ENCODE measurements at regions not wholly inside any gene's neighbourhood (a gene's known extent, or its start where the extent isn't known, plus 50 kb on each side); places are given as distances from the start of the nearest gene placed in this dataset.
"Not testable (repeated sequence)": the region's sequence is repeated elsewhere in the genome, so short reads cannot be mapped to it uniquely, and the experiment has no call there.

DNA sequence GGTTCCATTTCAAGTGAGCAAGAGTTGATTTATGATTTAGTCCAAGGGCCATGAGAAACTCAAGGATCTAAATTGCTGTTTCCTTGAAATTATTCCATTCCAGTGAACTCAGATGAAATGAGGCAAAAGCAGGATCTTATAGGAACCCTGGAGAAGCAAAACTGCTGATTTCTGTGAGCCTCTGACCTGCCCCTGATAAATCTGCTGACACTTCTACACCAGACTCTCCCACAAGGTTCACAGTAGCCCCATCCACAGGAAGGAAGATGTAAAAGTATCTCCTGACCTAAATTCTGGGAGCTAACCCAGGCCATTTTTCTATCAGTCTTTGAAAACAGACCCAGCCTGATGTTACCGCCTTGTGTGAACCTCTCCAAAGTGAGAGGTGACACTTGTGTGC, 987.6 kb upstream of the AUTS2 start:
- DNase-seq, result no peak

DNA sequence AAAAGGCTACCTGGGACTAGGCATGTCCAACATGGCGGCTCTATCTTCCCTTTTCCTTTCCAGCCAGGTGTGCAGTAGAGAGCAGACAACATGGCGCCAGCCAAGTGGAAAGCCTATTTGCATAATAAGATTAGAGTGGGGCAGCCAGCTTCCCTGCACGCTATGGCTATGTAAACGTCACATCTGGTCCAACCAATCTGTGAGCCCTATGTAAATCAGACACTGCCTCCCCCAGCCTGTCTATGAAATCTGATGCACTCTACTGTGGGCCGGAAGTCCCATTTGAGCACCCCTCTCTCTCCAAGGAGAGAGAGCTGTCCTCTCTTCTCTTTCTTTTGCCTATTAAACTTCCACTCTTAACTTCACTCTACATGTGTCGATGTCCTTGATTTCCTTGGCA, 984.9 kb upstream of the AUTS2 start:
- no peak for DNase-seq

DNA sequence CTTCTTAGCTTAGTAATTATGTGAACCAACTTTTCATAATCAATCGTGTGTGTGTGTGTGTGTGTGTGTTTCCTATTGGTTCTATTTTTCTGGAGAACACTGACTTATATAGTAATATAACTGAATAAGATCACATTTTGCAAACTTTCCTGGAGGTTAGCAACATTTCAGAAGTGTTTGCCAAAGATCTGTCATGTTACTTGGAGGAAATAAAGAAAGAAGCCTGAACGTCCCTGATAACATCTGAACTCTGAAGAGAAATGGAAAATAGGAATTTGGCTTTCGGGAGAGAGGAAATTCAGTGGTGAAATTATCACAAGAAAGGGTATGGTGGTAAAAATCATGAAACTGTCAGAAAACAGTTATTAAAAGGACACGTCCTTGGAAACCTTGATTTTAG, 984.4 kb upstream of the AUTS2 start:
- DNase-seq, result no peak

DNA sequence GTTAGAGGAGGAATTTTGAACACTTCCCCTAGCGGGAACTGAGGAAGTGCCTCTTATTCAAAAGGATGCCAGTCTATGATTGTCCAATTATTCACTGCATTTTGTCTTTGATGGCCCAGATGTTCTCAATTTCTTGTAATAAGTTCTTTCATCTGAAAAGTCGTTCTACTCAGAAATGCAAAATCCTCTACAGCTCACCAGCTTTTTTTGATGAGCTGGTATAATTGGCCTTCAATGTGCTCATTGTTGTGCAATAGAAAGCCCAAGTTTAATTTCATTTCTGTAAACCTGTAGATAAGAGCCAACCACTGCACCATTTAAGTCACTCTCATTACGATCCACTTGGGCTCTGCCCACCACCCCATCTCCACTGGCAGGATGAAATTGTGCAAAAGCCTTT, 978.7 kb upstream of the AUTS2 start:
- no peak for DNase-seq

DNA sequence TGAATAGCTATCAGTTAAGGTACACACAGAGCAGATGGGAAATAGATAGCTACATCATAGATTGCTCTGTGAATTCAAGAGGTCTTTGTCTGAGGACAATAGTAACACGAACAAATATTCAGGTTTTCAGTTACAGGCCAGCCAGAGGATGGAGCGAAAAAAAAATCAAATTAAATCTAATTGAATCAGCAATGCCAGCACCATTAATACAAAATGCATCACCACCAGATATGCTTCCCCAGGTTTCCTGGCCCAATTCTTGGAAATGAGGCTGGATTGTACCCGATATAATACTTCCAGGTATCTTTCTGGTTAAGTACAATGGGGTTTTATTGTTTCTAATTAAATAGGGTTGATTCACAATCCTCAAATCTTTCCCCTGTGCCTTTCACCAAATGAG, 975.8 kb upstream of the AUTS2 start:
- peak; percentile 49 for DNase-seq

DNA sequence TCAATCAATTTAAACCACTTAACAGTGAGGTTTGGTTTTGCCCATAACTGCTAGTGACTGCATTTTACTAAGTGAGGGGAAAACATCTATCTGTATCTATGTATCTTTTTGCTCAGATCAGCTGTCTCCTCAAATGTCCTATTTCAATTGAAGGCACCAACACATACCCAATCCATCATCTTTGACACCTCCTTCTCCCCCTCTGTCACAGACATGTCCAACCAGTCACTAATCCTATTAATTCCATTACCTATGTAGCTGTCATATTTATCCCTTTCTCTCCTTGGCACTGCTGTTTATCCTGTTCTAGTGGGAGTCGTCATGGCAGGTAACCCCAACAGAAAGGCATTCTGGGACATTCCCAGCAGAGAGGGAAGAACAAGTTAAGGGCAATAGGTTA, 975.2 kb upstream of the AUTS2 start:
- DNase-seq, result no peak

DNA sequence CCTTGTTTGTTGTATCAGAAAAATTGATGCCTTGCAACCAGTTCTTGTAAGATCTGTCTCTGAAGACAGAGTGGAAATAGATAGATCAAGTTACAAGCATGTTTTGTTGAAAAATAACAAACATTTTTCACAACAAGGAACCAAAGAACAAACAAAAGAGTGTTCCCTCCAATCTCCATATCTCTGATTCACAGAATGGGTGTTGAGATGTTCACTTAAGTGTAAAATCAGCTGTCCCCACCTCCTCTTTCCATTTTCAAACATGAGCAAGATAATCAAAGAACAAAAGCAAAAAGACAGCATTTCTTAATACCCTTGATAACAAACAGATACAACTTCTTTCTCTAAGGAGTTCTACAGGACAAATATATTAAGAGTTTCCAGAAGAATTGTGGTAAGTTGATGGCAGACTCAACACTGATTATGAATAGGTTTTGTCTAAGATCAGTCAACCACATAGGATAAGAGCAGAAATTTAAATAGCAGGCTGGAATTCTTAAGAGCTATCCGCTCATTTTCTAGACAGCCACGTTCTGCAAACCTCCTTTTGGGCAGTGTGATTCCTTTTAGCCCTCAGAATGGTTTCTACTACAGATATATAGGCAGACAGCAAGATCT, 970.9 kb upstream of the AUTS2 start:
- DNase-seq, result no peak

DNA sequence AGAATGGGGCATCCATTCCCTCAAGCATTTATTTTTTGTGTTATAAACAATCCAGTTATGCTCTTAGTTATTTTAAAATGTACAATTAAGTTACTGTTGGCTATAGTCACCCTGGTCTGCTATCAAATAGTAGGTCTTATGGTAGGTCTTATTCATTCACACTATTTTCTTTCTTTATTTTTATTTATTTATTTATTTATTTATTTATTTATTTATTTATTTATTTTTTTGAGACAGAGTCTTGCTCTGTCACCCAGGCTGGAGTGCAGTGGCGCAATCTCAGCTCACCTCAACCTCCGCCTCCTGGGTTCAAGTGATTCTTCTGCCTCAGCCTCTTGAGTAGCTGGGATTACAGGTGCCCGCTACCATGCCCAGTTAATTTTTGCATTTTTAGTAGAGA, 967.4 kb upstream of the AUTS2 start:
- not testable (repeated sequence) for DNase-seq

DNA sequence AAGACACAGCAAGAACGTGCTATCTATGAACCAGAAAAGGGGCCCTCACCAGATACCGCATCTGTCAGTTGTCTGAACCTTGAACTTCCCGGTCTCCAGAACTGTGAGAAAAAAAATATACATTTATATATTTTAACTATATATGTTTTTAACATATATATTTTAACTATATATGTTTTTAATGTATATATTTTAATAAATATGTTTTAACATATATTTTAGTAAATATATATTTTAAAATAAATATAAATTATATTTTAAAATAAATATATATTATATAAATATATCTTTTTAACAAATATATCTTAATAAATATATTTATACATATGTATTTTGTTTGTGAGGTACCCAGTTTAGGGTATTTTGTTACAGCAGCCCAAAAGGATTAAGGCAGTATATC, 958.2 kb upstream of the AUTS2 start:
- no peak for DNase-seq

DNA sequence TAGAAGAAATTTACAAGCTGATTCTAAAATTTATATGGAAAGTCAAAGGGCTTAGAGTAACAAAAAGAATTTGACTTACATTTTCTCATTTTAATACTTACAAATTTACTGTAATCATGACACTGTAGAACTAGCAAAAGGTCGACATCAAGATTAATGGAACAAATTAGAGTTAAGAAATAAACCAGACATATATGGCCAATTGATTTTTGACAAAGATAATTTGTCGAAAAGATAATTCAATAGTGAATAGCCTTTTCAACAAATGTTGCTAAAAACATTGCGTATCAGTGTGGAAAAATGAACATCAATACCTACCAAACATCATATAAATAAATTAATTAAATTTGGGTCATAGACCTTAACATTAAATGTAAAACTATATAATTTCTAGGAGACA, 955.5 kb upstream of the AUTS2 start:
- no peak for DNase-seq

DNA sequence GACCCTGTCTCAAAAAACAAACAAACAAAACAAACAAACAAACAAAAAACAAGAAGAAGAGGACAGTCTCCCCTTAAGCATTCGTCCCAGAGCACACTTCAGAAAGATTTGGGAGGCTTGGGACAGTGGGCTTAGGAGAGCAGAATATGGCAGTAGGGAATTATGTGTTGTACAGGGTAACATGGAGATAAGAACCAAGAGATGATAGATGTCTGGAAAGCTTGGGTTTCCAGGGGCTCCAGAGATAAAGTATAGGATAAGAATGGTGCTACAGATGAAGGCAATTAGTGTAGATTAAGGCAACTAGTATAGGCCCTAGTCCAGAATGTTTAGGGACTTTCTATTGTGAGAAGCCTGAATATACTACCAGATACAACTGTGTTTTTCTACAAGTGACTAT, 934.9 kb upstream of the AUTS2 start:
- DNase-seq, result no peak

DNA sequence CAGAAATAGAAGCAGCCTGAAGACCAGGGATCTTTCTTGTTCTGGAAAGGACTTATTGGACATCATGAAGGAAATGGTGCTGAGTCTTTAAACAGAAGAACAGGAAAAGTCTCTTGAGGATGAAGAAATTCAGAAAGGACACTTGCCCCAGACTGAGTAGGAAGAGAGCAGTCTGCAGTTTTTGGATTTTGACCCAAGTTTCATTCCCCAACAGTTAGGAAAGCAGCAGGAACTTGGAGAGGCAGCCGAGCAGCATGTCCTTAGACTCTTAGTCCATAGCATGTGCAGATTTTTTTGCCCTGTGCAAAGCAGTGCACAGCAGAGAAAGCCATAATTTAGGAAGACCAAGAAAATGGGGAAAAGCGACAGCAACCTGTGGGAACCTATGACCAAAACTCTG, 927.2 kb upstream of the AUTS2 start:
- DNase-seq, result no peak

DNA sequence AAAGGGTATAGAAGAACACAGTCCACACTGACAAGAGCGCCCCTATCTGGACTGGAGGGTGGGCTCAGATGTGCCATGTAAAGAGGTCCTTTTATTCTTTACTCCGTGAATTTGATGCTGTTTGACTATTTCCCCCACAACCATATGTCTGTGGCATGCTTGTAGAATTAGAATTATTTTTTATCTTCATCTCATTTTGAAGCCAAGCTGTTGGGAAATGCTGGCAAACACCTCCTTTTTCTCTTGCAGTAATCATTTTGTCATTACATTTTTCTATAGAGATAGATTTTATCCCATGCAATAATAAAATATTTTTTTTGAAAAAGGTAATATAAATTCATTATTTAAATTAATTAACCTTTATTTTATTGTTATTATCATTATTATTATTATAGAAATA, 926.6 kb upstream of the AUTS2 start:
- DNase-seq, result no peak

DNA sequence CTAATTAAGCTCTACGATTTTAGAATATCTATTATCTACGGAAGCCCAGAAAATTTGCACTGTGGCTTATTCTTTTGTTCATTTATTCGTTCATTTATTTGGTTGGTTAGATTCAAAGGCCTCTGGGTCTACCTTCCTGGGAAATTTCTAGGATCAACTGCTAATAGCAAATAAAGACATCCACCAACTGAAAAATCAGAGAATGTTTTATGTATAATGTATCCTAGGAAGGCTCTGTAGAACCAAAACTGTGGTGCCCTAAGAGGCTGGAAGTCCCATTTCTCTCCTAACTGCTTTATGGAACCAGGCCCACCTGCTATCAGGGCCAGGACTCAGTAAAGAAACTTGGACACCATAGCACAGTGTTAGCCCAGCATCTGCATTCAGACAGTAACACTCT, 923.4 kb upstream of the AUTS2 start:
- DNase-seq, result no peak

DNA sequence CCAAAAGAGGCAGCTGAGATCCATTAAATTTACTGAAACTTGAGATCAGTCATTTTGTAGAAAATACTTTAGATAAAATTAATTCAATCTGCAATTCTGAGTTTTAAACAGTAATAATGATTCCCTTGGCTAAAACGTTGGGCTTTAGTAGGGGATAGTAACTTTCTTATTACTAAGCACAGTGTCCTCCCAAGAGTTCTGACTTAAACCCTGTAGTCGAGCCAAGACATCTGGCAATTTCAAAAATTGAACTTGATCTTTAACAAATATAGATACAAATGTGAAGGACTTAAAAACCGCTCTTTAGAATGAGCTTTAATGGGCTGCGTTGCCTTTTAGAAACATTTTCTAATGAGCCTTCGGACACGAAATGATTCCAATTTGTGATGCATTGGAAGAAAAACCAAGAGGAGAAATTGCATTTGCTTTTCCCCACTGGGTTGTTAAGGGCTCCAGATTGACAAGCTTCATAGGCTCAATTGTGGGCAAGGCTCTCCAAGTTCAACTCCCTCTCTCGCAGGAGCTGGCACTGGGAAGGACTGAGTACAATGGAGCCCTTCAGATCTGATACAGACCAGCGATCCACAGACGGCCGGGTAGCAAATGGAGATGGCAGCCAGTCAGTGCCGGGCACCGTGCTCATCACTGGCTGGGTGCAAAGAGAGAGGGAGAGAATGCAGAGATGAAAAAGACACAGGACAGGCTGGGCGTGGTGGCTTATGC, 921.3 kb upstream of the AUTS2 start:
- DNase-seq, result no peak

DNA sequence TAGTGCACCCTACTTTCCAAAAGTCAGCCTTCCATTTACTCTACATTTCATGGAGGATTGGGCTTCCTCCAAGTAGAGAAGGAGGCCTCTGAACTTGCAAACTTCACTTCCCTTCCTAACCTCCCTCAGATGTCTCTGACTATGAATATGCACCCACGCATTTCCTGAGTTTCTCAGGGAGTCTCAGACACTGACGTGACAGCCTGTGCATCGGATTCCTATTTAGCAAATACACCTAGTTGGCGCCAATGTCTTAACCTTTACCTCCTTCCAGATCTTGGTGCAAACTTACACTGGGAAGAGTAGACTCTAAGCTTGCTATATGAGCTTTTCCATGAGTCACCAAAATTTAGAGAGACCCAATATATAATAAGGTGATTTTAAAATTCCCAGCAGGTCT, 920.1 kb upstream of the AUTS2 start:
- DNase-seq, result no peak

DNA sequence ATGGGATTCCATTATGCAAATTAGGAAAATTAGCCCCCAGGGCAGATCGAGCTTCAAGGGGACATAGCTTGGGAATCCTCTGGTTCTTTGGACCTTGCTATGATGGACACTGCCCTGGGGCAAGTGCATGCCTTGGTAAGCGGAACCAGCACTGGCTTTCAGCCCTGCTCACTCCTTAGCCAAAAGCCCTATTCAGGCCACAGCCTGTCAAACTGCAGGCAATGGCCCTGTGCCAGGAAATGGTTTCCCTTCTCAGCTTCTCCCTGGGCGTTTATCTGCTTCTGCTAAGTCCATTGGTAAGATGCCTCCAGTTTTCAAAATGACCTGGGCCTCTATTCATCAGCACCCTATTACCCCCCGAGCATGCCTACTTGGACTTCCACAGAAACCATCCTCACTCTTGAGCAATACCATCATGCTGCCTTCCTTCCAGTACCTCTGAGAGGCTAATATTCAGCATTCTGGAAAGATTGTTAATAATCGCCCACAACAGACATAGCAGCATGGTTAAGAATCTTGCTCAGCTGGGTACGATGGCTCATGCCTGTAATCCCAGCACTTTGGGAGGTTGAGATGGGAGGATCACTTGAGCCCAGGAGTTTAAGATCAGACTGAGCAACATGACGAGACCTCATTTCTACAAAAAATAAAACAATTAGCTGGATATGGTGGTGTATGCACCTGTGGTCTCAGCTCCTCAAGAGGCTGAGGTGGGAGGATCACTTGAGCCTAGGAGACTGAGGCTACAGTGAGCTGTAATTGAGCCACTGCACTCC, 918.6 kb upstream of the AUTS2 start:
- DNase-seq, result no peak

DNA sequence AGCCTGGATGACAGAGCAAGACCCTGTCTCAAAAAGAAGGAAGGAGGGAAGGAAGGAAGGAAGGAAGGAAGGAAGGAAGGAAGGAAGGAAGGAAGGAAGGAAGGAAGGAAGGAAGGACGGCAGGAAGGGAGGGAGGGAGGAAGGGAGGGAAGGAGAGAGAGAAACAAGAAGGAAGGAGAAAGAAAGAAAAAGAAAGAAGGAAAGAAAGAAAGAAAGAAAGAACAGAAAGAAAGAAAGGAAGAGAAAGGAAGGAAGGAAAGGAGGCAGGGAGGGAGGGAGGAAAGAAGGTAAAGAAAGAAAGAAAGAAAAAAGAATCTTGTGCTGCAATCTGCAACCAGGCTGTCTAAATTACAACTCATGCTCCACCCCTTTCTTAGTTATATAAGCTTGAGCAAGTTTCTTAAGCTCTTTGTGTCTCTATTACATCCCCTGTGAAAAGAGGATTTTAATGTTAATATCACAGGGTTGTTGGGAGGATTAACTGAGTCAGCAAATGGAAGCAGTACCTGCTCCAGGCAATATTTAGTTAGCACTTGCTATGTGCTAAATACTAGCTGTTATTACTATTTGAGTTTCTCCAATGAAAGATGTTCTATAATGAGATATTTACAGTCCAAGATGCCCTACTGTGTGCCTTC, 917.9 kb upstream of the AUTS2 start:
- no peak for DNase-seq

DNA sequence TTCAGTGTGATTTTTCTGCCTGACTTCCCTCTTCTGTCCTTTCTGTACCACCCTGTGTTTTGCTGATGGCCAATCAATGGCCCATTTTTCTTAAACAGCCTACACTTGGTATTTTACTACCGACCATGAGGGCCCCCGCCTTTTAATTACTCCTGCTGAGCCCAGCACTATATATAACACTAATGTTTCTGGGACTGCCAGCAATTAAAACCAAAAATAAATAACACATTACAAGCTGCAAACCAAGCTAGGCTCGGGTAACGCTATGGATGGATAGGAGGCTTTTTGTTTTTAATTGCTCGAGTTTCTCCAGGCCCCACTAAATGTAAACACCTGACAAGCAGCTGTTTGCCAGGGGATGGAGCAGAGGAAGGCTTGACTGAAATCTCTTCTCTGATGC, 915.4 kb upstream of the AUTS2 start:
- peak; percentile 97 for DNase-seq

DNA sequence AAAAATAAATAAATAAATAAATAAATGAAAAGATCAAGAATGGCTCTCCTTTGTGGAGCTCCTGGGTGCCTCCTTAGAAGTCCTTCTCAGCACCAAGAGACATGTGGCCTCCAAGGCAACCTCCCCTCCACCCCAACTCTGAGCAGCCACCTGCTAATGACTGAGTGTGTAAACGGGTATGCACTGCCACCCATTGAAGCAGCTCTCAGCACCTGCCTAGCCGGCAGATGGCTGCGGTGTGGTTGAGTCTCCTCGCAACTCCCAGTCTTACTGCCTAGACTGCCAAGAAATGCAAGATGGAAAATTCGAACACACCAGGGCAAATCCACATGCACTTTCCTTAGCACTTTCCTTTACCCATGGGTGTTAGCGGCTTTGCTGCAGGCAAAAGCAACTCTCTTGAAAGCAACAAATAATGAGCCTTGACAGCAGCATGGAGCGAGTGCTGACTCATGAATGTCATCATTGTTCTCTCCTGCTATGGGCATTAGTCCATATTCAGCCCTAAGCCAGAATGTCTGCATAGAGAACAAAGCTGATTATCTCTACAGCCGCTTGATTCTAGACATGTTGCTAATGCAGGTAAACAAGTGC, 913.9 kb upstream of the AUTS2 start:
- peak; percentile 81 for DNase-seq

DNA sequence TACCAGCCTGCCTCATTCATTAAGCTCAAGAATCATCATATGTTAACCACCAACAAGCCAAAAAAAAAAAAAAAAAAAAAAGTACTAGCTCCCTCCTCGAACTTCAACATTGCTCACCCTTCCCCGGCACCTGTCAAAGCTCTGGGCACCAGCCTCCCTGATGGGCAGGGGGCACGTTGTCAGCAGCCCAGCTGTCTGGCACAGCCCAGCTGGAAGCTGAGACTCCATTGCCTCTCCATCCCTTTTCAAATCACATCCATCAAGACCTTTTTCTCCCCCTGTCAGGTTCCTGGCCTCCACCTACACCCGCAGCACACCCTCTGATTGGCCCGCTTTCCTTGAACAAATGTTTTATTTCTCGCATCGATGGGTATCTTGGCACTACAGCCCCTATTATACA, 913.3 kb upstream of the AUTS2 start:
- no peak for DNase-seq

DNA sequence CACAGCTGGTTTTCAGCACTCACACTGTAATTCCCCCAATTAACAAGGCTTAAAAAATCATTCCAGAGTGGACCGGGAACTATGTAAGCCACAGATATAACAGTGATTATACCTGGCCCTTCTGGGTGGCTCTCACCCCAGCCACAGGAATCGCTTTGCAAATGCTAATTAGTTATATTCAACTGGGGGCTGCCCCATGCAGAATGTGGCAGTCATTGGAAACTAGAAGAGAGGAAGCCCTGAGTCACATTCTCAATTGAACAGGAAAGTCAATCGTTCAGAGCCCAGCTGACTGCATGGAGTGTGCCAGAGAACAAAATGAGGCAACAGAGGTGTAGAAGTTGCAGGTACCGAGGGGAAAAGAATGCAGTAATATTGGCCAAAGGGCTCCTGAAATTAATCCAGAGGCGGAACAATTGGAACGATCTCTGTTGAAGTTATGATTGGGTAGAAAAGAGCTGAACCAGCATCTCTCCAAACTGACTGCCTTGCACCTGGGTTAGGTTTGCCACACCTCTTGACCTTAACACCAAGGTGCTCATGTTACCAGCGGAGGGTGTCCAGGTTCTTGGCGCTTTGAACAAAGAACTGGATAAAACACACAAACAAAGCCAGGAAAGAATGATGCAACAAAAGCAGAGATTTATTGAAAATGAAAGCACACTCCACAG, 909.7 kb upstream of the AUTS2 start:
- DNase-seq, result peak; percentile 81

DNA sequence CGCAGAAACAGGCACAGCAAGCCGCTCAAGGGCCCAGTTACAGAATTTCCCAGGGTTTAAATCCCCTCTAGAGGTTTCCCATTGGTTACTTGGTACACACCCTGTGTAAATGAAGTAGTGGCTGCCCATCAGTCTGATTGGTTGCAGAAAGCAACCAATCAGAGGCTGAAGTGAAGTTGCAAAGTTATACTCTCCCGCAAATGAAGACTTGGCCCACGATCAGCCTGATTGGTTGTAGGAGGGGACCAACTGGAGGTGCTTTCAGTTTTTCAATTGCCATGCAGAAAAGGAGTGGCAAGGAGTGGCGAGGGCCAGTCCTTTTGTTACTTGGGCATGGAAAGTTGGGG, 909.2 kb upstream of the AUTS2 start:
- DNase-seq, result no peak
